HG03159 (cell line): ENCODE measurements at regions not wholly inside any gene's neighbourhood (a gene's known extent, or its start where the extent isn't known, plus 50 kb on each side); places are given as distances from the start of the nearest gene placed in this dataset.

ENCODE experiments used
- ATAC-seq: cut with Tn5 transposase; IDR thresholded peaks from one replicate; pipeline ENCODE4 v1.9.1; 2021; ENCODE audit warnings: mild to moderate bottlenecking, moderate library complexity; ENCODE audit not compliant: unreplicated experiment

GRCh38 chr19:32012886-32013631, 332.4 kb upstream of the ZNF507 start:
- no peak for ATAC-seq

GRCh38 chr19:32017176-32017953, 328.0 kb upstream of the ZNF507 start:
- ATAC-seq = no peak

- no peak for ATAC-seq
Measured at GRCh38 chr19:32018014-32018413, 327.4 kb upstream of the ZNF507 start.

- ATAC-seq = no peak
Measured at GRCh38 chr19:32020538-32020937, 324.9 kb upstream of the ZNF507 start.

- ATAC-seq = no peak
Measured at GRCh38 chr19:32022044-32022640, 323.3 kb upstream of the ZNF507 start.

GRCh38 chr19:32022731-32023563, 322.5 kb upstream of the ZNF507 start:
- no peak for ATAC-seq

- no peak for ATAC-seq
Measured at GRCh38 chr19:32023564-32023832, 321.9 kb upstream of the ZNF507 start.

GRCh38 chr19:32029235-32029634, 316.2 kb upstream of the ZNF507 start:
- ATAC-seq = no peak

- no peak for ATAC-seq
Measured at GRCh38 chr19:32032561-32032960, 312.8 kb upstream of the ZNF507 start.

GRCh38 chr19:32035626-32036025, 309.8 kb upstream of the ZNF507 start:
- no peak for ATAC-seq

GRCh38 chr19:32038021-32038920, 307.1 kb upstream of the ZNF507 start:
- no peak for ATAC-seq

GRCh38 chr19:32038961-32039360, 306.4 kb upstream of the ZNF507 start:
- no peak for ATAC-seq

- ATAC-seq = no peak
Measured at GRCh38 chr19:32039440-32039839, 306.0 kb upstream of the ZNF507 start.

GRCh38 chr19:32040236-32040635, 305.2 kb upstream of the ZNF507 start:
- no peak for ATAC-seq

- no peak for ATAC-seq
Measured at GRCh38 chr19:32041681-32042292, 303.6 kb upstream of the ZNF507 start.

- no peak for ATAC-seq
Measured at GRCh38 chr19:32047788-32048187, 297.6 kb upstream of the ZNF507 start.

- no peak for ATAC-seq
Measured at GRCh38 chr19:32053376-32053775, 292.0 kb upstream of the ZNF507 start.

GRCh38 chr19:32053861-32054260, 291.5 kb upstream of the ZNF507 start:
- ATAC-seq = no peak

GRCh38 chr19:32058131-32058530, 287.3 kb upstream of the ZNF507 start:
- ATAC-seq = no peak

GRCh38 chr19:32061315-32061714, 284.1 kb upstream of the ZNF507 start:
- ATAC-seq = no peak
